H7 (cell line): ENCODE measurements at regions not wholly inside any gene's neighbourhood (a gene's known extent, or its start where the extent isn't known, plus 50 kb on each side); places are given as distances from the start of the nearest gene placed in this dataset.

Experiments used
- DNase-seq: peaks from one replicate; pipeline ENCODE4 v3.0.0; 2012
- H3K27me3 ChIP-seq: 2 replicates; pipeline ENCODE4 v1.6.0; 2011; ENCODE audit warnings: mild to moderate bottlenecking, low read length; ENCODE audit not compliant: control insufficient read depth, insufficient read depth
- H3K36me3 ChIP-seq: replicated peaks from 2 replicates; pipeline ENCODE4 v1.5.1; 2011; ENCODE audit warnings: low read length; ENCODE audit not compliant: control insufficient read depth, insufficient read depth
- H3K4me3 ChIP-seq: 2 replicates; pipeline ENCODE4 v1.5.1; 2011; ENCODE audit warnings: low read depth, mild to moderate bottlenecking, control low read depth, low read length, moderate library complexity; ENCODE audit not compliant: insufficient read depth

DNA sequence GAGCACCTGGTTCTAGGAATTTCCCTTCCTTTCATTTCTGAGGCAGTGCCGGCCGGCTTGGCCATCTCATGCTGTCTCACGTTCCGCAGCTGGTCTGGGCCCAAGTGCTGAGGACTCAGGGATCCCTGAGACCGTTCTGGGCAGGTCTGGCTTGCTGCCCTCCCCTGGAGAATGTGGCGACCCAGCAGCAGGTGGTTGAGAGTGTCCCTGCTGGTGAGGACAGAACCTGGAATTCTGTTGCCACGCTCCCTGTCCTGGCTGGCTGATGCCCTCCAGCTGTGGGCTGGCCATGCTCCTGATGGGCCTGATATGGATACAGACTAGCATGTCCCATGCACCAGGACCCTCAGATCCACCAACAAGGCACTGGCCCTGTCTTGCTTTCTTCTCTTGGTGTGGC lies 114.0 kb upstream of the C1QTNF9B start:
- no peak overlapping the region for H3K4me3 ChIP-seq
- no peak for DNase-seq
- H3K36me3 ChIP-seq: no peaks in the 10 kb centered on the region
- no peaks in the 10 kb centered on the region; the same call in 1 of the 2 replicates for H3K27me3 ChIP-seq

DNA sequence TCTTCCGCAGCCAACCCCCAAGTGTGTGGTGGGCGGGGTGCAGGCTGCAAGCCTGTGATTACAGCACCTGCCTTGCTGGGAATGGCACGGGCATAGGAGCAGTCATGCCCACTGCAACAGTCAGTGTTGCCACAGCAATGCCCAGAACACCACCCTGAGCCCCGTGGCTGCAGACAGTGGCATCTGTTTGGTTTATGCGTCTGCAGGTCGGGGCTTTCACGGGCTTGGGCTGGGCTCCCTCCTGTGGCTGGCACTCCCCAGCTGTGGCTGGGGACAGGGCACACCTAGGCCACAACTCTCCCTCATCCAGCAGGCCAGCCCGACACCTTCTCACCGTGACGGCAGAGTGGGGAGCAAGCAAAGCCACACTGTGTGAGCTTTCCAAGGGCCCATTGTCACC lies 115.3 kb upstream of the C1QTNF9B start:
- H3K4me3 ChIP-seq: no peak overlapping the region
- DNase-seq: no peak
- no peaks in the 10 kb centered on the region; the same call in 1 of the 2 replicates for H3K27me3 ChIP-seq
- H3K36me3 ChIP-seq: no peaks in the 10 kb centered on the region

DNA sequence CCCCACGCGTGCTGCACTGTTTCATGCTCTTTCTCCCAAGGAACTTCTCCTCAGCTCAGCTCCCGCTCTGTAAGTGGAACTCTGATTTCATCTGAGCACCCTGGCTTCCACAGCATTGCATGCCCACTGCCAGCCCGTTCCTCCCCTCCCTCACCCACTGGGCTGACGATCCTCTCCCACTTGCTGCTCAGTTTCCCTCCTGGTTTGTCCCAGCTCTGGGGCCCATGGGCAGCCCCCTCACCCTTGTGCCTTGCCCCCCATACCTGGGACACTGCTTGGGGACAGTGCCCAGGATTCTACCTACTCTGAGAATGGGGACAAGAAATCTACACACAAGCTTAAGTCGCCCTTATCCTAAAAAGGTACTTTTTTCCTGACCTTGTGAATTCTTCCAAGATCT lies 115.9 kb upstream of the C1QTNF9B start:
- no peak overlapping the region for H3K4me3 ChIP-seq
- no peaks in the 10 kb centered on the region; the same call in 1 of the 2 replicates for H3K27me3 ChIP-seq
- DNase-seq: no peak
- H3K36me3 ChIP-seq: no peaks in the 10 kb centered on the region

DNA sequence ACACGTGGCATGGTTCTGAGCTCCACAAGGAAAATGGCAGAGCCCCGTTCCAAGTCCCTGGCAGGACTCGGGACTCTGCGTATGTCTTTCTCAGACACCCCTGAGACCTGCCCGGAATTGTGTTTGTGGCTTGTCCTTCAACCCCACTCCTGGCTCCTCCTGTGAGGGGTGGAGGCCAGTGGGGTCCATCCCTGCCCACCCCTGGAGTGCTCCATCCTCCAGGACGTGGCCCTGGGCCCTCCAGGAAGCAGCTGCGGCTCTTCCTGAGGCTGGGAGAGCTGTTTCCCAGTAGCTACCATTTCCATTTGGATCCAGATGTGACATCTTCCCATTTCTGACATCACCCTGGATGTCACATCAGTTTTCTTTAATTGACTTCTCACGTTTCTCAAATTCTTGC lies 118.7 kb upstream of the C1QTNF9B start:
- H3K27me3 ChIP-seq: no peaks in the 10 kb centered on the region
- H3K36me3 ChIP-seq: no peaks in the 10 kb centered on the region
- peak; percentile 6 for DNase-seq
- H3K4me3 ChIP-seq: no peak overlapping the region

DNA sequence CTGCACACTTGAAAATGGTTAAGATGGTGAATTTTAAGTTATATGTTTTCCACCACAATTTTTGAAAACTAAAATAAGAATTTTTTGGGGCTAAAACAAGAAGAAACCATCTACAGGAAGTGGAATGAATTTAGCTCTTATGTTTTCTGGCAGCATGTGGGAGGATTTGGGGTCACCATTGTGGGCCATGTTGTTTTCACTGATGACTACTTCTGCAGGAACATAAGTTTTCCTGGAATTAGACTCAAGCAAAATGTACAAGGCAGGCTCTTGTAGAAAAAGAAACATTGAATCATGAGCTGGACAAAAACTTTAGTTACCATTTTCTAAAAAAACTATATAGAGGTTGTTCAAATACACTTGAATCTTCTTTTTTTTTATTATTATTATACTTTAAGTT lies 125.3 kb upstream of the C1QTNF9B start:
- H3K36me3 ChIP-seq: no peaks in the 10 kb centered on the region
- H3K4me3 ChIP-seq: no peak overlapping the region
- no peak for DNase-seq
- no peaks in the 10 kb centered on the region for H3K27me3 ChIP-seq

DNA sequence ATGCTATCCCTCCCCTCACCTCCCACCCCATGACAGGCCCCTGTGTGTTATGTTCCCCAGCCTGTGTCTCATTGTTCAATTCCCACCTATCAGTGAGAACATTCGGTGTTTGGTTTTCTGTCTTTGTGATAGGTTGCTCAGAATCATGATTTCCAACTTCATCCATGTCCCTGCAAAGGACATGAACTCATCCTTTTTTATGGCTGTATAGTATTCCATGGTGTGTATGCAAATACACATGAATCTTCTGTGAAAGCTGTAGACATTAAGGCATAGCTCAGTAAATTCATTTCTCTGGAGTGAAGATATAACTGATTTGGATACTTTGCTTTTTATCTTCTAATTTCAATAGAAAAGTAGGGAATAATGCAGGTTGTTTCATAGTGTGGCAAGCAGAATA lies 125.8 kb upstream of the C1QTNF9B start:
- Histone ChIP-seq H3K36me3 (no peaks in the 10 kb centered on the region), H3K4me3 (no peak overlapping the region), H3K27me3 (no peaks in the 10 kb centered on the region)
- no peak for DNase-seq

DNA sequence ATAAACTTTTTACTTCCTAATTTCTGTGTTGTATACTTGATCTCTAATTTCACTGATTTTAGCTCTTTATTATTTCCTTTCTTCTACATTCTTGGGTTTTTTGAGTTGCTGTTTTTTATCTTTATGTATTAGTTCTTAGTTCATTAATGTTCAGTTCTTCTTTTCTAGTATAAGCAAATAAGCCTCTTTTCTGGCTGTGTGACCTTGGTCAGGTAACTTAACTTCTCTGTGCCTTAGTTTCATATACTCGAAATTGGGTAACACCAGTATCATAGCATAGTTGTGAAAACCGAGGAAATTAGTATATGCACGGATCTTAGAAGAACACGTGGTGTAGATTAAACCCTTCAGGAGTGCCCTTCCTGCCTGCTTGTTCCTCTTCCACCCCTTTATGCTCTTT lies 130.2 kb upstream of the C1QTNF9B start:
- H3K4me3 ChIP-seq: no peak overlapping the region
- no peaks in the 10 kb centered on the region for H3K27me3 ChIP-seq
- DNase-seq: no peak
- no peaks in the 10 kb centered on the region for H3K36me3 ChIP-seq

DNA sequence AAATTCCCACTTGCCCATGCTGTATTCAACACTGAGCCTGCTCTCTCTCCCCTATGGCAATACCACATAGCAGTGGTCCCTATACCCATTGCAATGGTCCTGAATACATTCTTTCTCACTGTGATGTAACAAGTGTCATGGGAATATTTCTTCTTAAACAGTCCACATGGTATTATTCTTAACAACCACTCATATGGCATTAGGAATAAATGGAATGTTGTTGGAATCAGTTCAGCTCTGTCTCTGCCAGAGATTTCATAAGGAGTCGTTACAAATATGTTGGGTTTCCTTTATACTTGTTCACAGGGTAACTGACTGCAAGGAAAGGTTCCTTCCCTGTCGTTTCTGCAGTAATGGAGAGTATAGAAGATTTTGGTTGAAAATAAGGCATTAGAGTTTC lies 128.3 kb upstream of the SPATA13 start:
- DNase-seq: no peak
- H3K36me3 ChIP-seq: no peaks in the 10 kb centered on the region
- H3K27me3 ChIP-seq: no peaks in the 10 kb centered on the region
- no peak overlapping the region for H3K4me3 ChIP-seq

DNA sequence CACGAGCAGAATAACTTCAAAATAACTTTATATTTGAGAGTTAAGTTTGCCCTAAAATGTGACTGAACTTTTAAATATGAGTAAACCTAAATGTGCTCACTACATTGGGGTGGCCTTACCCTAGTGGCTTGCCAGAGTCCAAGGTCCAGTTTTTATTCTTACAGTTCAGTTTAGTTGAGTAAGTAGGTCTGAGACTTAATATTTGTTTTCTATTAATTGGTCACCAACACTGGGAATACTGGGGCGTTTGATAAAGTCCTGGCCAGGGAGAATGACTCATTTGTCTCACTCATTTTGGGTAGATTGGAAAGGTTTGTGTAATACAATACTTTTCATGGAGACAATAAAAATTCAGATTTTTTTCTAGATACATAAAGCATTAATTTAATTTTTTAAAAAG lies 127.8 kb upstream of the SPATA13 start:
- DNase-seq: no peak
- no peaks in the 10 kb centered on the region for H3K36me3 ChIP-seq
- H3K27me3 ChIP-seq: no peaks in the 10 kb centered on the region
- no peak overlapping the region for H3K4me3 ChIP-seq

DNA sequence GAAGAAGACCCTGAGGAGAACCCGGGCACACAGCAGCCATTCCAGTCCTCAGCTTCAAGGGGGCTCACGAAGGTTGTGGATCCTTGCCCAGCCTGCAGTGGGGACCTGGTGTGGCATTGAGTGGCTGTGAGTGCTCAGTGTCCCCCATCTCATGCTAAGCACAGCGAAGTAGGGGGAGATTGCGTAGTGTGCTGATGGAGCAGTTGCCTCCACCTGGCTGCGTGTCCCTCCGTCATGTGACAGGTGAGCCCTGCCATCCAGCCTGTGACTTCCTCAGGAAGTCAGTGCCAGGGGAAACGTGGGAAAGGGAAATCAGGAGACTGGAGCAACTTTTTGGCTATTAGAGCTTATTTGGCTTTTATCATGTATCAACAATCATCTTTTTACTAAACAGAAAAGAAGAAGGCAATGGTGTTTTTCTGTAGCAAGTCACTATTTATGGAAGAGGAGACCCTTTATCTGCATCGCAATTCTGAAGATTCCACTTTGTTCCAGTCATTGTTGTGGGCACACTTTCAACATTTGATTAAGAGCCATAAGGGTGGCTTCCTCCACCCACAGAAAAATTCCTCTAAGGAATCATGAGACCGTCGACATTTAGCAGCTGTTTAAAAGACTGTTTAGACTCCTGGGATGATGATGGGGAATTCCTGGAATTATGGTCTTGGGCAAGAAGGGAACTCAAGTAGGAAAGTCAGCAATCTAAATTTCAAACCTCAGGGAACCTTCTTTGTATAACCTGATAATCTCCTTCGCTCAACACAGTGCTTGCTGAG lies 126.8 kb upstream of the SPATA13 start:
- Histone ChIP-seq H3K27me3 (no peaks in the 10 kb centered on the region), H3K36me3 (no peaks in the 10 kb centered on the region), H3K4me3 (no peak overlapping the region)
- DNase-seq: no peak

DNA sequence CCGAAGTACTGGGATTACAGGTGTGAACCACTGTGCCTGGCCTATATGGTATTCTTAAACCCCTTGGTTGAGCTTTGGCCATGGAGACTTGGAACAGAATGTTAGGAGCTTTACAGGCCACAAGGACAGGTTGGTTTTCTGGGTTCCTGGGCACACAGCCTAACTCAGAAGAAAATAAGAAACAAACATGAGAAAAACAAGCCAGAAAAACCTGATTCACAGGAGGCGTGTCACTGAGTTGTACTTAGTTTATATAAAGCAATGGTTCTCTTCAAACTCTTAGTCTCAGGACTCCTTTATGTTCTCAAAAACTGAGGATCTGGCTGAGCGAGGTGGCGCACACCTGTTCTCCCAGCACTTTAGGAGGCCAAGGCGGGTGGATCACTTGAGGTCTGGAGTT lies 125.1 kb upstream of the SPATA13 start:
- no peak for DNase-seq
- H3K27me3 ChIP-seq: no peaks in the 10 kb centered on the region
- H3K36me3 ChIP-seq: no peaks in the 10 kb centered on the region
- H3K4me3 ChIP-seq: no peak overlapping the region

DNA sequence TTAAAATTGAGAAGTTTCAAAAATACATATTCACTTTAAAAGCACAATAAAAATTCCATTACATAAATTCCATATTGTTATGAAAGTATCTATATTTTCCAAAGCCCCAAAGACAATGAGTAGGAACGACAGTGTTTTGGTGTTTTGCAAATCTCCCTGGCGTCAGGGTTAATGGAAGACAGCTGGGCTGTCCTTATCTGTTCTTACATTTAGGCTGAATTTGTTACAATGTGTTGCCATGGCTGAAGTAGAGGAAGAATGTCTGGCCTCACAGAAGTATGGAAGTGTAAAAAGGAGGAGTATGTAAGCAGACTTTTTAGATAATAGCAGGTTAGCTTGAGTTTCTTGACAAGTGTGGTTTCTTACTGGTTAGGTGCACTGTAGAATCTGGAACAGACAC lies 124.4 kb upstream of the SPATA13 start:
- no peaks in the 10 kb centered on the region for H3K36me3 ChIP-seq
- H3K4me3 ChIP-seq: no peak overlapping the region
- no peak for DNase-seq
- H3K27me3 ChIP-seq: no peaks in the 10 kb centered on the region

DNA sequence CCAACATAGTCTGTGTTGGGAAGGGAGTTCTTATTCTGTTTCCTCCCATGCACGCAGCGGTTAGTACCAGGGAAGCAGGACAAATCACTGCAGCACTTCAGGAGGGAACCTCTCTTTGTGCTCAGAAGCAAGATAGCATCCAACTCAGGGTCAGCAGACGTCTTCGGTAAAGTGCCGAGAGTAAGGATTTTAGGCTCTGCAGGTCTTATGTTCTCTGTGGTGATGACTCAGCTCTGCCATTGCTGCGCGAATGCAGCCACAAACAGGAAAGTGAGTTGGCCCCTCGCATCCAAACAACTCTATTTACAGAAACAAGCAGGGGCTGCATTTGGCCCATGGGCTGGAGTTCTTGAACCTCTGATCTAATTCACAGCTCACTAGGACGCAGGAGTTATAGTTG lies 122.1 kb upstream of the SPATA13 start:
- H3K27me3 ChIP-seq: no peaks in the 10 kb centered on the region; the same call in 1 of the 2 replicates
- DNase-seq: no peak
- H3K4me3 ChIP-seq: no peak overlapping the region
- no peaks in the 10 kb centered on the region for H3K36me3 ChIP-seq

DNA sequence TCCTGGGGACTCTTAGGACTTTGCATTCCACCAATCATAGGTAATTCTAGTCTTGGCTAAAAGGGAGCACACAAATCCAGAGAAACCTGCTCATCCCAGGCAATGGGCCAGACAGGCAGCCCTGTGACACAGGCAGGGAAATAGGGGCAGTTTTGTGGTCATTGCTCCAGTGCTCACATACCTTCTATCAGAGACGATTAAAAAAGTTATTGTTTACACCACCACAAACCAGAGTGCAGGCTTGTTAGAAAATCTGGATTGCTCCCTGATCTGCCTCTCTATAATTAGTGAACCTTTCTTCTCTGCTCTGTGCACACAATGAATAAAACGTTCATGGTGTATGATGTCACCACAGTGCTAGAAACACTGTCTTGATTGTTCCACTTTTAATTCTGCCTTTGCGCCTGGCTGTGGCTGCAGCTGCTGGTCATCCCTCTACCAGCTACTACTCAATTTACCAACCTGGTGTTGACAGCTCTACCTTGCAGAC lies 121.6 kb upstream of the SPATA13 start:
- Histone ChIP-seq H3K27me3 (no peaks in the 10 kb centered on the region; the same call in 1 of the 2 replicates), H3K36me3 (no peaks in the 10 kb centered on the region), H3K4me3 (no peak overlapping the region)
- no peak for DNase-seq

DNA sequence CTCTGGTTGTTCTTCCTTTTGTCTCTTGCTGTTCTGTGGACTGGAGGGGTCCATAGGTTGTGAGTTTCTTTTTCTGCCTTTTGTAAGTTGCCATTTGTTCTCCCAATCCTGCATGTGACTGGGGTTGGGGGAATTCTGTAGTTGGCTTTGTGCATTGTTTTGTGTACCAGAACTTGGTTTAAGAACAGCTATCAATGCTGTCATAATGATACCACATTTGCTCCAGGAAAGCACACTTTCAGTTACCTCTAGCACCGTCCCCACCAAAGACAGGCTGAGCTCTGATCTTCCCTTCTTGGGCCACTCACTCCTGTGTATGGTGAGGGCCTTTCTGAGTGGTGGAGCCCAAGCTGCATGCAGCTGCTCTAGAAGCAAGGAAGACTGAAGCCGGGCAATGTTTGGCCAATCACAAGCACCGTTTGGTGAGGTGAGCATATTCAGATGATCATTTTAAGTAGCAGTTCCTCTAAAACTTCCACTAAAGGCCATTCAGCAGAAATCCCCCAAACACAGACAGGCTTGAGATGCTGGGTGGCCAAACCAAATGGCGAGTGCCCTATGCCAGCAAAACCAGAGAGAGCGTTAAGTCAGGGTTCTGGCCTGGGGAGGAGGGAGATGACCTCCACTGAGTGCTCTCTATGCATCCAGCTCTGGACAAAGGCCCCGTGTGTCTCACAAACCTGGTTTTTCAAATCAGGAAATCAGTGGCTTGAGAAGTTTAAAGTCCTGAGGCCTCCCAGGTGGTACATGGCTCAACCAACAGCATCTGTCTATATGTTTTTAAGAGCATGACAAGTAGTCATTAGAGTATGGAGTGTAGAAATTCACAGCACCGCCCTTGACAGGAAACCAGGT lies 120.7 kb upstream of the SPATA13 start:
- no peak overlapping the region for H3K4me3 ChIP-seq
- H3K36me3 ChIP-seq: no peaks in the 10 kb centered on the region
- DNase-seq: no peak
- H3K27me3 ChIP-seq: no peaks in the 10 kb centered on the region; the same call in 1 of the 2 replicates
